Endothelial cell of umbilical vein (primary cell): ENCODE measurements at regions not wholly inside any gene's neighbourhood (a gene's known extent, or its start where the extent isn't known, plus 50 kb on each side); places are given as distances from the start of the nearest gene placed in this dataset.

ENCODE experiments used
- BruUV-seq: library from RNA; stranded (reverse); fragments of 400-500 nt; replicated peaks from 2 replicates; lab custom pipeline; 2021; lab: Mats Ljungman, UMichigan
- CTCF ChIA-PET: fragments of 300-600, 350-600 bp; sonication (Branson Sonifier 250); formaldehyde crosslinking; loops from one replicate; lab custom pipeline; 2021; ENCODE audit warnings: antibody characterized with exemption, inconsistent platforms; lab: Charles Lee
- POLR2A ChIA-PET: fragments of 300-600, 350-600 bp; sonication (Branson Sonifier 250); formaldehyde crosslinking; loops from one replicate; lab custom pipeline; 2021; ENCODE audit warnings: antibody characterized with exemption, inconsistent platforms; lab: Charles Lee
- DNase-seq: peaks from one replicate; pipeline ENCODE4 v3.0.0-alpha.2; 2011; ENCODE audit warnings: low read depth, low spot score
- FAIRE-seq: peaks from 2 replicates; lab custom pipeline; 2011; peaks lifted over from hg19 to GRCh38; lab: Jason Lieb, UNC
- H2AFZ ChIP-seq: 2 replicates; pipeline ENCODE4 v1.6.0; 2012; ENCODE audit warnings: low read depth, low read length, control low read depth, inconsistent platforms
- H3K27ac ChIP-seq: 2 replicates; pipeline ENCODE4 v1.5.1; 2011; ENCODE audit warnings: low read depth, mild to moderate bottlenecking, control low read depth, low read length, moderate library complexity; ENCODE audit not compliant: insufficient read depth
- H3K27me3 ChIP-seq, 2 experiments: 2 replicates each; pipeline versions ENCODE4 v1.6.0 to v1.6.1; 2011; ENCODE audit warnings: low read length in 2 of 2, mixed read lengths in 1 of 2; ENCODE audit not compliant: control insufficient read depth in 2 of 2, insufficient read depth in 2 of 2
- H3K36me3 ChIP-seq, 2 experiments: 2 replicates in 1 of 2; 3 replicates in 1 of 2; pipeline ENCODE4 v1.5.1; 2011; ENCODE audit warnings: low read length in 2 of 2, mild to moderate bottlenecking in 1 of 2, moderate library complexity in 1 of 2; ENCODE audit not compliant: control insufficient read depth in 2 of 2, insufficient read depth in 2 of 2; ENCODE audit errors: extremely low read depth in 1 of 2
- H3K4me1 ChIP-seq: 3 replicates; pipeline ENCODE4 v1.5.1; 2011; ENCODE audit warnings: mild to moderate bottlenecking, low read length; ENCODE audit not compliant: control insufficient read depth, insufficient read depth; ENCODE audit errors: extremely low read depth
- H3K4me2 ChIP-seq: 2 replicates; pipeline ENCODE4 v1.6.1; 2011; ENCODE audit warnings: low read length, control low read depth, mixed read lengths; ENCODE audit not compliant: insufficient read depth
- H3K4me3 ChIP-seq, 3 experiments: fragments of 200-600 bp in 1 of 3; sonication (generic), shearing (Covaris generic) in 1 of 3; replicated peaks in 1 of 3; 2 replicates each; pipeline ENCODE4 v1.5.1; 2011 to 2016; ENCODE audit warnings: control low read depth in 3 of 3, low read length in 3 of 3, mild to moderate bottlenecking in 2 of 3, inconsistent platforms in 1 of 3, low read depth in 1 of 3, moderate library complexity in 1 of 3; ENCODE audit not compliant: insufficient read depth in 1 of 3
- H3K79me2 ChIP-seq: 2 replicates; pipeline ENCODE4 v1.6.0; 2012; ENCODE audit warnings: low read length, inconsistent platforms; ENCODE audit not compliant: control insufficient read depth, insufficient read depth
- H3K9ac ChIP-seq: replicated peaks from 2 replicates; pipeline ENCODE3; 2011; ENCODE audit warnings: low read length, control low read depth; ENCODE audit not compliant: insufficient read depth; ENCODE audit errors: extremely low read depth
- H3K9me1 ChIP-seq: replicated peaks from 3 replicates; pipeline ENCODE4 v1.6.0; 2011; ENCODE audit warnings: mild to moderate bottlenecking, low read length; ENCODE audit not compliant: control insufficient read depth, insufficient read depth; ENCODE audit errors: extremely low read depth
- H3K9me3 ChIP-seq: replicated peaks from 2 replicates; pipeline ENCODE4 v1.5.1; 2012; ENCODE audit warnings: low read length, inconsistent platforms; ENCODE audit not compliant: control insufficient read depth, insufficient read depth
- H4K20me1 ChIP-seq: replicated peaks from 2 replicates; pipeline ENCODE3; 2011; ENCODE audit warnings: mild to moderate bottlenecking, low read length; ENCODE audit not compliant: control insufficient read depth, insufficient read depth; ENCODE audit errors: extremely low read depth
- EZH2 ChIP-seq: IDR thresholded peaks from 2 replicates; pipeline ENCODE4 v1.6.1; 2012; ENCODE audit warnings: borderline replicate concordance, low read depth, mild to moderate bottlenecking, moderate library complexity, low read length, inconsistent platforms; ENCODE audit not compliant: severe bottlenecking
- FOS ChIP-seq: IDR thresholded peaks from 2 replicates; pipeline ENCODE4 v1.6.1; 2011; ENCODE audit warnings: mild to moderate bottlenecking, low read length, moderate library complexity, borderline replicate concordance; ENCODE audit not compliant: insufficient read depth
- GATA2 ChIP-seq: IDR thresholded peaks from 2 replicates; pipeline ENCODE4 v1.7.0; 2011; ENCODE audit warnings: low read depth, mild to moderate bottlenecking, moderate library complexity, mixed read lengths, low read length; ENCODE audit not compliant: insufficient read length, insufficient read depth
- JUN ChIP-seq: IDR thresholded peaks from 2 replicates; pipeline ENCODE4 v1.6.1; 2011; ENCODE audit warnings: borderline replicate concordance, low read depth; ENCODE audit not compliant: insufficient read length, insufficient read depth
- MYC ChIP-seq: IDR thresholded peaks from one replicate; pipeline ENCODE4 v1.6.1; 2011; ENCODE audit warnings: mild to moderate bottlenecking, low read depth, low read length
- POLR2A ChIP-seq: IDR thresholded peaks from 2 replicates; pipeline ENCODE4 v1.6.1; 2012; ENCODE audit warnings: low read depth, mild to moderate bottlenecking, control low read depth, low read length
- POLR2AphosphoS5 ChIP-seq: IDR thresholded peaks from 2 replicates; pipeline ENCODE4 v1.6.1; 2012; ENCODE audit warnings: low read depth, mild to moderate bottlenecking, control low read depth, low read length, moderate library complexity; ENCODE audit not compliant: insufficient read depth
- dilution Hi-C: fragments of 300-500 bp; cut with MboI; formaldehyde crosslinking; loops from one replicate; pipeline ENCODE4 v1.15.0; 2019; ENCODE audit warnings: low sequenced_read_pairs; ENCODE audit not compliant: extremely low pct_ligation_motif_present
- intact Hi-C: fragments of 100-400 bp; cut with micrococcal nuclease; formaldehyde crosslinking; loops from one replicate; pipeline ENCODE4 v1.10.0; 2022
- TF ChIP-seq, protein P1 (sequence below), 2 donors: IDR thresholded peaks; 1 replicate in 1 of 2; 2 replicates in 1 of 2; pipeline ENCODE4 v1.5.1; 2011; ENCODE audit warnings: low read length in 2 of 2, mild to moderate bottlenecking in 2 of 2, moderate library complexity in 2 of 2, control low read depth in 1 of 2, inconsistent platforms in 1 of 2, low read depth in 1 of 2; ENCODE audit not compliant: insufficient read depth in 1 of 2; ENCODE audit errors: extremely low read depth in 1 of 2
- TF ChIP-seq, protein P2 (sequence below): IDR thresholded peaks from 2 replicates; pipeline ENCODE4 v1.6.1; 2011; ENCODE audit not compliant: insufficient read depth, insufficient read length

DNA sequence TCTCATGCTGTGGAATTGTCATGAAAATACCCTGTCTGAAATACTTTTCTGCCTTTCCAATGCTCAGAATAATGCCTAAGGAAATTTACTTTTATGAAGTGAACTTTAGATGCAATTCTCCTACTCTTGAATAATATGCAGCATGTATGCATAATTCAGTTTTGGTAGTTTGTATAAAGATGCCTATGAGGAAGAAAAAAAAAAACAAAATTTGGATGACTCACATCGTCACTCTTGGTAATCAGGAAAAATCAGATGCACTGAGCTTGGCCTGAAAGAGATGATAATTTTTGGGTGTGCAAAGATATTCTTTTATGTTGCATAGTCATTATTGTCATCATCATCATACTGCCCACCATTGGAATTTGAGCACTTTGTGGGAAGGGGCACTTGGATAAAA lies 382.1 kb downstream of the ANKRD7 start:
- ChIA-PET POLR2A (no interaction called here), CTCF (no interaction called here)
- H3K9me3 ChIP-seq: peaks cover 2% of the 10 kb centered on the region
- H3K79me2 ChIP-seq: no peaks in the 10 kb centered on the region
- no peaks in the 10 kb centered on the region for H3K27me3 ChIP-seq
- no peaks in the 10 kb centered on the region for H3K36me3 ChIP-seq
- intact Hi-C loops (no loop called here), dilution Hi-C loops (no loop called here)
- no peak overlapping the region for H3K27ac ChIP-seq
- no peaks in the 10 kb centered on the region for H3K4me1 ChIP-seq
- no peak overlapping the region for H3K4me2 ChIP-seq
- no peaks in the 10 kb centered on the region for H4K20me1 ChIP-seq
- DNase-seq (no peak), FAIRE-seq (no peak)
- no peaks in the 10 kb centered on the region for H3K9me1 ChIP-seq
- H3K9ac ChIP-seq: no peak overlapping the region
- H2AFZ ChIP-seq: no peak overlapping the region
- BruUV-seq: no TSS peak
- TF ChIP-seq JUN (no peak), EZH2 (no peak), POLR2A (no peak), MYC (no peak), GATA2 (no peak), FOS (no peak), POLR2AphosphoS5 (no peak)
- TF ChIP-seq, protein P1, sequence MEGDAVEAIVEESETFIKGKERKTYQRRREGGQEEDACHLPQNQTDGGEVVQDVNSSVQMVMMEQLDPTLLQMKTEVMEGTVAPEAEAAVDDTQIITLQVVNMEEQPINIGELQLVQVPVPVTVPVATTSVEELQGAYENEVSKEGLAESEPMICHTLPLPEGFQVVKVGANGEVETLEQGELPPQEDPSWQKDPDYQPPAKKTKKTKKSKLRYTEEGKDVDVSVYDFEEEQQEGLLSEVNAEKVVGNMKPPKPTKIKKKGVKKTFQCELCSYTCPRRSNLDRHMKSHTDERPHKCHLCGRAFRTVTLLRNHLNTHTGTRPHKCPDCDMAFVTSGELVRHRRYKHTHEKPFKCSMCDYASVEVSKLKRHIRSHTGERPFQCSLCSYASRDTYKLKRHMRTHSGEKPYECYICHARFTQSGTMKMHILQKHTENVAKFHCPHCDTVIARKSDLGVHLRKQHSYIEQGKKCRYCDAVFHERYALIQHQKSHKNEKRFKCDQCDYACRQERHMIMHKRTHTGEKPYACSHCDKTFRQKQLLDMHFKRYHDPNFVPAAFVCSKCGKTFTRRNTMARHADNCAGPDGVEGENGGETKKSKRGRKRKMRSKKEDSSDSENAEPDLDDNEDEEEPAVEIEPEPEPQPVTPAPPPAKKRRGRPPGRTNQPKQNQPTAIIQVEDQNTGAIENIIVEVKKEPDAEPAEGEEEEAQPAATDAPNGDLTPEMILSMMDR (IDR thresholded peaks at IDR 0.05; ENCODE audit: extremely low read depth in 1 of 2, insufficient read depth in 1 of 2, low read depth in 1 of 2, low read length in 2 of 2): no peak
- TF ChIP-seq, protein P2, sequence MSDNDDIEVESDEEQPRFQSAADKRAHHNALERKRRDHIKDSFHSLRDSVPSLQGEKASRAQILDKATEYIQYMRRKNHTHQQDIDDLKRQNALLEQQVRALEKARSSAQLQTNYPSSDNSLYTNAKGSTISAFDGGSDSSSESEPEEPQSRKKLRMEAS: no peak
- H3K4me3 ChIP-seq: no peak overlapping the region
